HG03039 (cell line): ENCODE measurements at regions not wholly inside any gene's neighbourhood (a gene's known extent, or its start where the extent isn't known, plus 50 kb on each side); places are given as distances from the start of the nearest gene placed in this dataset.

Experiments used
- ATAC-seq: cut with Tn5 transposase; IDR thresholded peaks from one replicate; pipeline ENCODE4 v1.9.1; 2021; ENCODE audit warnings: mild to moderate bottlenecking, moderate library complexity; ENCODE audit not compliant: unreplicated experiment

- ATAC-seq, result no peak
These were observed 108.4 kb downstream of the LSM3 start for GRCh38 chr3:14286887-14287500.

- no peak for ATAC-seq
These were observed 109.7 kb downstream of the LSM3 start for GRCh38 chr3:14288177-14288788.

GRCh38 chr3:14288833-14289451 lies 110.3 kb downstream of the LSM3 start:
- ATAC-seq, result no peak

GRCh38 chr3:14289590-14290461 lies 111.2 kb downstream of the LSM3 start:
- ATAC-seq, result no peak

- no peak for ATAC-seq
These were observed 111.6 kb upstream of the SLC6A6 start for GRCh38 chr3:14290631-14291385.

- ATAC-seq, result no peak
These were observed 107.4 kb upstream of the SLC6A6 start for GRCh38 chr3:14295037-14295436.

- ATAC-seq, result no peak
These were observed 106.6 kb upstream of the SLC6A6 start for GRCh38 chr3:14295801-14296200.

GRCh38 chr3:14297305-14297704 lies 105.1 kb upstream of the SLC6A6 start:
- ATAC-seq, result no peak

- no peak for ATAC-seq
These were observed 104.6 kb upstream of the SLC6A6 start for GRCh38 chr3:14297784-14298236.

- no peak for ATAC-seq
These were observed 104.0 kb upstream of the SLC6A6 start for GRCh38 chr3:14298442-14298841.

- ATAC-seq, result no peak
These were observed 103.3 kb upstream of the SLC6A6 start for GRCh38 chr3:14298991-14299555.

GRCh38 chr3:14299767-14300166 lies 102.6 kb upstream of the SLC6A6 start:
- ATAC-seq, result no peak

- no peak for ATAC-seq
These were observed 101.5 kb upstream of the SLC6A6 start for GRCh38 chr3:14300721-14301399.

GRCh38 chr3:14301558-14301957 lies 100.8 kb upstream of the SLC6A6 start:
- ATAC-seq, result no peak

- ATAC-seq, result no peak
These were observed 98.9 kb upstream of the SLC6A6 start for GRCh38 chr3:14303336-14304100.

- no peak for ATAC-seq
These were observed 98.0 kb upstream of the SLC6A6 start for GRCh38 chr3:14304101-14305045.

- ATAC-seq, result no peak
These were observed 97.1 kb upstream of the SLC6A6 start for GRCh38 chr3:14305324-14305723.

- no peak for ATAC-seq
These were observed 96.3 kb upstream of the SLC6A6 start for GRCh38 chr3:14306142-14306541.
